ENCODE measurements at regions not wholly inside any gene's neighbourhood (a gene's known extent, or its start where the extent isn't known, plus 50 kb on each side); places are given as distances from the start of the nearest gene placed in this dataset.

DNA sequence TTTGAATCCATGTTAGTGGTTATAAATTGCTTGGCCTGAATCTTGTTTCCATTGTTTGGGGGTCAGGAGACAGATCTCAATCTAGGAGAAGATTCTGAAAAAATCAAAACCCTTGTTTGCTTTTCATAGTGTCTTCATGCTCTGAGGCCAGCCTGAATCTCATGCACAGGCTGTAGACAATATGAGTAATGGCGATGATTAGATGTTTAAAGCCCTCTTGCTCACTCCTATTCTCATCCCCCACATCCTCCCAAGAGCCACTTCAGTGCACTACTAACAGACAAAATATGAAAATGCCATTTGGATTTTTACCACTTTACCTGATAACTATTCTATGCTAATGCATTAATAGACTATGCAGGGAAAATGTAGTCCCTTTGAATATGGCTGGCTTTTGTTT is 129.4 kb downstream of the NUDT12 start:
- no peak for TF ChIP-seq FOSL1 (IDR thresholded peaks at IDR 0.05; ENCODE audit: insufficient read depth, low read depth, low read length)
- no peak for TF ChIP-seq BACH1 (IDR thresholded peaks at IDR 0.05; ENCODE audit: low read length)
- no peak for TF ChIP-seq CBX8 (IDR thresholded peaks at IDR 0.05; ENCODE audit: borderline replicate concordance, low read depth, low read length)
- TF ChIP-seq, protein P1, sequence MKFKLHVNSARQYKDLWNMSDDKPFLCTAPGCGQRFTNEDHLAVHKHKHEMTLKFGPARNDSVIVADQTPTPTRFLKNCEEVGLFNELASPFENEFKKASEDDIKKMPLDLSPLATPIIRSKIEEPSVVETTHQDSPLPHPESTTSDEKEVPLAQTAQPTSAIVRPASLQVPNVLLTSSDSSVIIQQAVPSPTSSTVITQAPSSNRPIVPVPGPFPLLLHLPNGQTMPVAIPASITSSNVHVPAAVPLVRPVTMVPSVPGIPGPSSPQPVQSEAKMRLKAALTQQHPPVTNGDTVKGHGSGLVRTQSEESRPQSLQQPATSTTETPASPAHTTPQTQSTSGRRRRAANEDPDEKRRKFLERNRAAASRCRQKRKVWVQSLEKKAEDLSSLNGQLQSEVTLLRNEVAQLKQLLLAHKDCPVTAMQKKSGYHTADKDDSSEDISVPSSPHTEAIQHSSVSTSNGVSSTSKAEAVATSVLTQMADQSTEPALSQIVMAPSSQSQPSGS (IDR thresholded peaks at IDR 0.05; ENCODE audit: low read length) = no peak
- TF ChIP-seq POLR2AphosphoS5 (IDR thresholded peaks at IDR 0.05; ENCODE audit: low read depth, low read length) = no peak
- TF ChIP-seq KDM1A (IDR thresholded peaks at IDR 0.05; ENCODE audit: borderline replicate concordance, low read length) = no peak
- TF ChIP-seq, protein P2, sequence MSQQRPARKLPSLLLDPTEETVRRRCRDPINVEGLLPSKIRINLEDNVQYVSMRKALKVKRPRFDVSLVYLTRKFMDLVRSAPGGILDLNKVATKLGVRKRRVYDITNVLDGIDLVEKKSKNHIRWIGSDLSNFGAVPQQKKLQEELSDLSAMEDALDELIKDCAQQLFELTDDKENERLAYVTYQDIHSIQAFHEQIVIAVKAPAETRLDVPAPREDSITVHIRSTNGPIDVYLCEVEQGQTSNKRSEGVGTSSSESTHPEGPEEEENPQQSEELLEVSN (IDR thresholded peaks at IDR 0.05) = no peak
- no peak for TF ChIP-seq CBX5 (IDR thresholded peaks at IDR 0.05; ENCODE audit: low read depth, low read length)
- H2BK15ac ChIP-seq (ENCODE audit: low read length) = no peak overlapping the region
- H2BK5ac ChIP-seq (ENCODE audit: low read depth, low read length) = no peak overlapping the region
- POLR2A ChIA-PET (ENCODE audit: partially characterized antibody) = no interaction called here
- no peak overlapping the region for H3K4me3 ChIP-seq (ENCODE audit: extremely low read depth in 1 of 4, insufficient read depth in 2 of 4, low read depth in 3 of 4, low read length in 4 of 4)
- WGBS, 2 experiments (ENCODE audit: extremely low coverage in 1 of 2, insufficient coverage in 1 of 2, insufficient read length in 1 of 2, insufficient replicate concordance in 2 of 2, low coverage in 1 of 2, low lambda C conversion rate in 2 of 2, missing lambda C conversion rate in 1 of 2) = 100% methylated on average over 1 of the region's 1 CpG; no CpG with 5 or more reads in 1 of the 2 experiments
- FAIRE-seq = no peak
- no peak overlapping the region for H3K4ac ChIP-seq (replicated peaks; ENCODE audit: insufficient read length, low read depth, low read length)
- no peaks in the 10 kb centered on the region for H3K9me3 ChIP-seq (ENCODE audit: insufficient read depth in 2 of 2, low read depth in 1 of 2, low read length in 1 of 2)
- H3K79me1 ChIP-seq (ENCODE audit: low read depth, low read length) = no peaks in the 10 kb centered on the region
- no peak overlapping the region for H3K56ac ChIP-seq (replicated peaks; ENCODE audit: insufficient read length, low read depth, low read length)
- H2AK5ac ChIP-seq (ENCODE audit: low read depth, low read length) = no peak overlapping the region
- no peak overlapping the region for H3K23ac ChIP-seq (ENCODE audit: insufficient read length)
- no peak overlapping the region for H3K4me2 ChIP-seq (ENCODE audit: insufficient read depth in 1 of 2, low read depth in 2 of 2, low read length in 2 of 2)
- no peaks in the 10 kb centered on the region for H3K23me2 ChIP-seq (ENCODE audit: low read depth, low read length)
- DNase-seq (ENCODE audit: low read depth in 1 of 2, low spot score in 2 of 2) = no peak
- H2BK12ac ChIP-seq (ENCODE audit: low read depth, low read length) = no peak overlapping the region
- no peak overlapping the region for H4K5ac ChIP-seq (ENCODE audit: insufficient read length, low read depth, low read length)
- H3K9ac ChIP-seq (replicated peaks in 1 of 4; ENCODE audit: extremely low read depth in 1 of 4, low read depth in 3 of 4, low read length in 3 of 4) = no peak overlapping the region
- H4K8ac ChIP-seq (ENCODE audit: extremely low read depth, insufficient read depth, low read length) = no peak overlapping the region
- H3K36me3 ChIP-seq (ENCODE audit: control insufficient read depth in 2 of 4, insufficient read depth in 4 of 4, low read length in 3 of 4) = no peaks in the 10 kb centered on the region
- H3K27me3 ChIP-seq (replicated peaks in 1 of 4; ENCODE audit: control insufficient read depth in 3 of 4, extremely low read depth in 1 of 4, insufficient read depth in 3 of 4, low read length in 3 of 4) = no peaks in the 10 kb centered on the region
- H2BK20ac ChIP-seq (ENCODE audit: low read length) = no peak overlapping the region
- no peak overlapping the region for H3K18ac ChIP-seq (ENCODE audit: extremely low read depth, low read length)
- CTCF ChIA-PET (ENCODE audit: partially characterized antibody) = interaction anchor here (0.5 kb wide), 1 partner anchor 28 kb away, joined by 3 read pairs; no protein-coding TSS in a partner anchor
- H3K27ac ChIP-seq (ENCODE audit: low read depth, low read length) = no peak overlapping the region
- peaks cover 0 to 4% (median 0%) of the 10 kb centered on the region in 4 experiments; a peak in 1 of 7 replicates for H3K4me1 ChIP-seq (replicated peaks in 1 of 4; ENCODE audit: control insufficient read depth in 3 of 4, insufficient read depth in 4 of 4, low read length in 3 of 4)
- no peak overlapping the region for H4K91ac ChIP-seq (replicated peaks; ENCODE audit: insufficient read length, low read length)
- no peak overlapping the region for H3K14ac ChIP-seq (ENCODE audit: insufficient read length)
- no peaks in the 10 kb centered on the region for H3K79me2 ChIP-seq (ENCODE audit: control insufficient read depth in 1 of 2, insufficient read depth in 2 of 2, low read length in 2 of 2)
- H2BK120ac ChIP-seq (replicated peaks; ENCODE audit: low read depth, low read length) = no peak overlapping the region
- H4K20me1 ChIP-seq (replicated peaks in 1 of 2; ENCODE audit: control insufficient read depth in 1 of 2, insufficient read depth in 2 of 2, low read length in 2 of 2) = no peaks in the 10 kb centered on the region
- no peak overlapping the region for H2AFZ ChIP-seq (ENCODE audit: low read length)
